ENCODE measurements at regions not wholly inside any gene's neighbourhood (a gene's known extent, or its start where the extent isn't known, plus 50 kb on each side); places are given as distances from the start of the nearest gene placed in this dataset.

DNA sequence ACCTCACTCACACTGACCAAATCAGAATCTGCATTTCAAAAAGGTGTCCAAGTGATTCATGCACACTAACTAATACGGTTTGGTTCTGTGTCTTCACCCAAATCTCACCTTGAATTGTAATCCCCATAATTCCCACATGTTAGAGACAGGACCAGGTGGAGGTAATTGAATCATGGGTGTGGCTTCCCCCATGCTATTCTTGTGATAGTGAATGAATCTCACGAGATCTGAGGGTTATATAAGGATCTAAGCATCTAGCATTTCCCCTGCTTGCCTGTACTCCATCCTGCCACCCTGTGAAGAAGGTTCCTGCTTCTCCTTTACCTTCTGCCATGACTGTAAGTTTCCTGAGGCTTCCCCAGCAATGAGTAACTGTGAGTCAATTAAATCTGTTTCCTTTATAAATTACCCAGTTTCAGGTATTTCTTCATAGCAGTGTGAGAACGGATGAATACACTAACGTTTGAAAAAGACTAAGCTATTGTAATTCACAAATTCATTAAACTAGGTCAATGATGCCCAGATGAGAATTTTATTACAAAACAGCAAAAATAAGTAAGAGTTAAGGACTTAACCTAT is 759.1 kb downstream of the GALC start:
- no peak for DNase-seq (ENCODE audit: low spot score)

DNA sequence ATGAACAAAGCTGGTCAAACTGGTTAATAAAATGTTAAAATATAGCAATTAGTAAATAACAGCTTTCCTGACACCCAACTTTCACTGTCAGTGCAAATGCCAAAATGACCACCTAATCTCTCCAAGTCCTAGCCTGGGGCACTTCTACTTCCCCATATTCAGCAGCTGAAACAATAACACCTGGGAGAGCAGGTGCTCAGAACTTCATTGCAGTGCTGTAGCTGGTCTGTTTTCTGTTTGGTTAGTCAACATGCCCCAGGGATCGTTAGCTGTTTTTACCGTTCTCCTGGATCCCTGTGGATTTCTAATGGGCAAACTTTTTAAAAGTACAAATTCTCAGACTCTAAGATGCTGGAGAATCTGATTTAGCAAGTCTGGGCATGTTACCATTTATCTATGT is 759.7 kb downstream of the GALC start:
- no peak for DNase-seq (ENCODE audit: low spot score)

DNA sequence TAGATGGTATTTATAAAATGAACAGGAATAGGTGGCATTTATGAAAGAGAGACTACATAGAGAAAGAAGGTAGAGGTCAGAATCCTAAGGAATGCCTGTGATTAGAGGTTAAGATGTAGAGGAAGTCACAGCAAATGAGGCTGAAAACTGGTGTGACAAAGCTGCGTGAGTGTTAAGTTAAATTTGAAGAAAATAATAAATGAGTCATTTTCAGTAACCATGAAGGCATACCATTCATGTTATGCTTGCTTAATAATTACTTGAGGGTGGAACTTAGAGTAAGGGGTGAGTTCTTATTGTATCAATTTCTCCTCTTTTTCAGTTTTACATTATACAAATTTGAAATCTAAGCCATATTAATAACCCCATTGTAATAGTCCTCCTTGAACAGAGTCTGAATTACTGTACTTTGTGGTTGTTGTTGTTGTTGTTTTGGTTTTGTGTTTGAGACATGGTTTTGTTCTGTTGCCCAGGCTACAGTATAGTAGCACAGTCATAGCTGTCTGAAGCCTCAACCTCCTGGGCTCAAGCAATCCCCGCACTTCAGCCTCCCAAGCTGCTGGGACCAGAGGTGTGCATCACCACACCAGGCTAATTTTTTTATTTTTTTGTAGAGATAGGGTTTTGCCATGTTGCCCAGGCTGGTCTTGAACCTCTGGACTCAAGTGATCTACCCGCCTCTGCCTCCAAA is 761.5 kb downstream of the GALC start:
- DNase-seq (ENCODE audit: low spot score), result no peak

DNA sequence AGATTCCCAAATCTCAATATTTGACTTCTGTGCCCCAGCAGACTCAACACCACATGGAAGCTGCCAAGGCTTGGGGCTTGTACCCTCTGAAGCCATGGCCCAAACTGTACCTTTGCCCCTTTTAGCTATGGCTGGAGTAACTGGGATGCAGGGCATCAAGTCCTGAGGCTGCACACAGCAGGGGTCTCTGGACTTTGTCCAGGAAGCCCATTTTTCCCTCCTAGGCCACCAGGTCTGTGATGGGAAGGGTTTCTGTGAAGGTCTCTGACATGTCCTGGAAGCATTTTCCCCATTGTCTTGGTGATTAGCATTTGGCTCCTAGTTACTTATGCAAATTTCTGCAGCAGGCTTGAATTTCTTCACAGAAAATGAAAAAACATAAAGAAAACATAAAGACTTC is 762.3 kb downstream of the GALC start:
- DNase-seq (ENCODE audit: low spot score), result no peak

DNA sequence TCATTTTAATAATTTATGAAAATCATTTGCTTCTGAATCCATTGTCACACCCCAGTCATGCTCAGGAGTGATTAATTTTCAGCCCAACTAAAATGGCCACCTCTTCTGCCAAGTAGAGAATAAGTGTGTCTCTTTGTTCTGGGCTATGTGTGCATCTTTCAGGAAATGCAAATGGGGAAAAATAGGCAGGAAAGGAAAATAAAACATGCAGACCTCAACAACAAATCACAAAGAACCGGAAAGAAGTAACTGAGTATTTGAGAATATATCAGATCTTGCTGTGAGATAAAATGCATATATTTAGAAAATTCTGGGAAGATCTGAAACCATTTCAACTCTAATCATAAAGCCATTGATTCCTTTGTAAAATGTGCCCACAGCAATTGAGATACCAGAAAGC is 763.9 kb downstream of the GALC start:
- DNase-seq (ENCODE audit: low spot score), result no peak

DNA sequence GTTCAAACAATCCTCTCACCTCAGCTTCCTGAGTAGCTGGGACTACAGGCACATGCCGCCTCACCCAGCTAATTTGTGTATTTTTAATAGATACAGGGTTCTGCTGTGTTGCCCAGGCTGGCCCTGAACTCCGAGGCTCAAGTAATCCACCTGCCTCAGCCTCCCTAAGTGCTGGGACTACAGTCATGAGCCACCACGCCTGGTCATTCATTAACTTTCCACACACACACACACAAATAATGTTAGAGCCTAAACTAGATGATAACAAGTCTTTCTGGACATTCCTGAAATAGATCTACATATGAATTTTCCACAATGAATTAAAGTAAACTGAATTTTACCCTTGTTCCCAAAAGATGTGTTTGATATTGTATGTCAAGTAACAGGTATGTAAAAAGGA is 776.0 kb downstream of the GALC start:
- DNase-seq (ENCODE audit: low spot score), result no peak

DNA sequence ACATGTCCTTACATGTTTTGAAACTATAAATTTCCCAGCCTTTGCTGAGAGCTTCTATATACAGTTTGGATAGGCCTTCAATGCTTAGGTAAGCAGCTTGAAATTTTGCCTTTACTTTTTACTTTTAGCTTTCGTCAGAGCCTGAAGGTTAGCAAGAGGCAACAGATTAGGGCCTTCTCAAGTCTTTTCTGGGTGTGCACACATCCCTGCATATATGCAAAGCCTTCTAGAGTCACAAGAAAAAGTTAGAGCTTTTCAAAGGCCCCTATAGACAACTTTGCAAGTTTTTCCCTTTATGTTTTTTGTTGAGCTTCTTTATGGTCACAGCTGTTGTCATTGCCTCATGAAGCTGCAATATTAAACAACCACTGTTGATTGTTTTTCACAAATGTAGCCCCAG is 778.4 kb downstream of the GALC start:
- no peak for DNase-seq (ENCODE audit: low spot score)

DNA sequence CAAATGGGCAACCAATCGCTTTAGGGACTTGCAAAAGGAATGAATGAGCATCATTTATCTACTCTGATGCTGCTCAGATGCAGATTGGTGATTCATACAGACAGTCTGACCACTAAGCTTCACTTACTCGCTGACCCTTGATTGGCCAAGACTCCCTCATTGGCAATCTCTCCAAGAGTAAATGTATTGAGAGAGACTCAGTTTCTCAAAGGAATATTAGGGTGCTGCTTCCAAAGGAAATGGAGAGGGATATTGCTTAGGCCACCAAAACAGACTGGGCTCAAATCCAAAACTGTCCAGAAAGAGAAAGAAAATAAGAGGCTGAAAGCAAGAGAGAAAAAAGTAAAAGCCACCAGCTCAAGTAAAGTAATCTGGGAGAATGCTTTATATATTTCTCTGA is 785.2 kb downstream of the GALC start:
- DNase-seq (ENCODE audit: low spot score), result no peak

DNA sequence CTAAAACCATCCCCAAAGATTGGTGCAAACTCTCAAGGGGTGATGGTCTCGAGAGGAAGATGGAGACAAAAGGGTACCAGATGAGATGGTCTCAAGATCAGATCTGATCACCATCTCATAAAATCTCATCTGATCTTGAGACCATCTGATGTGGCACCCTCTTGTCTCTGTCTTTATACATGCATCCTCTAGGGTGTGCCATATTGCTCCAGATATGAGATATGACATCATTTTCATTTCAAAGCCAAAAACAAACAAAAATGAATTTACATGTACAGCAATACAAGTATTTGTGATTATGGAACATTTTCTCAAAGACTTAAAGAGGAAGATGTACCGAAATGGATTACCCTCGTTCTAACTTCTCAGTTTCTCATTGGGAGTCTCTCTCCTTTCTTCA is 787.2 kb downstream of the GALC start:
- no peak for DNase-seq (ENCODE audit: low spot score)

DNA sequence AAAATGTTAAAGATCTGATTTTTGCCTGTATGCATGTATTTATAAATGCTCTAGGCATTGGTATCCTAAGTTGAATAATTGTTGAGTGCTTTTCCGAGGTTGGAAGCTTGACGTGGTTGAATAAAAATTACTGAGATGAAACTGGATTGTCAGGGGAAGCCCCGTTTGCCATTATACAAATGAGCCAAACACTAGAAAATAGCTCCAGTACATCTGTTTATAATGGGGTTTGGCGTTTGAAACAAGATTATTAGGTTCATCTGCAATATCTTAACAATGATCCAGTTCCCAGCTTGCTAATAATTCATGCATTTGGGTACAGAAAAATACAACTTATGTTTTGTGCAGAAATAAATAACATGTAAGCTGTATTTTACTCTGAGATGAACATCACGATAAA is 789.6 kb downstream of the GALC start:
- DNase-seq (ENCODE audit: low spot score), result no peak

DNA sequence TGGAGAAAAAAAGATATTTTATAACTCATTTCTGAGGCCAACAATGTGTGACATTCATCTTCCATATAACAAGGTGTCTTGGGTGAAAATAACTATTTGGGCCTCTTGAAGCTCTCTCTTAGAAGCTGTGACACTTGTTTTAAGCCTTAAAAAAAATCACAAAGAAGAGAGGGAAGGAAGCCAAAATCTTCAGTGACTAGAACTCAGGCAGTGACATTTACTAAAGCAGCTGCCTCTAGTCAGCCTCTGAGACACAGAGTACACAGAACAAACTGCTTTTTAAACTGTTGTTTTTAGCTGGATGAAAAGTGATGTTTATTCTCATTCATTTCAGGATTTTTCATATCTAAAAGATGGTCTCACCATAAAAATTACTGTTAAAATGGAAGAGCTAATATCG is 793.6 kb downstream of the GALC start:
- DNase-seq (ENCODE audit: low spot score), result no peak

DNA sequence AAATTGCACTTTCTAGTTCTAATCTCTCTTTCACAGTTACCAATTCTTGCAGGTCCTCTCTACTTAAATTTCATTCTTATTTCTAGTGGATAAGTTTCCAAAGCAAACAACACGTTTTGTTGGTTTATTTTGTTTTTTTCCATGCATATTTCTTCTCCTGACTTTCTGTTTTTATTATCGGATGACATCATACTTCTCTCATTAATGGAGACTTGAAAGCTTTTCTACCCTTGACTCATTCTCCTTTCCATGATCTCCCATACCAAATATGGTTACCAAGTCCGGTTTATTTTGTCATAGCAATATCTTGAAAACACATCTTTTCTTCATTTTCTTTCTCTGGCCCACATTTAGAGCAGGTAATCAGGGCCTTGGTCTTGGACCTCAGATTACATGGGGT is 796.5 kb downstream of the GALC start:
- no peak for DNase-seq (ENCODE audit: low spot score)

DNA sequence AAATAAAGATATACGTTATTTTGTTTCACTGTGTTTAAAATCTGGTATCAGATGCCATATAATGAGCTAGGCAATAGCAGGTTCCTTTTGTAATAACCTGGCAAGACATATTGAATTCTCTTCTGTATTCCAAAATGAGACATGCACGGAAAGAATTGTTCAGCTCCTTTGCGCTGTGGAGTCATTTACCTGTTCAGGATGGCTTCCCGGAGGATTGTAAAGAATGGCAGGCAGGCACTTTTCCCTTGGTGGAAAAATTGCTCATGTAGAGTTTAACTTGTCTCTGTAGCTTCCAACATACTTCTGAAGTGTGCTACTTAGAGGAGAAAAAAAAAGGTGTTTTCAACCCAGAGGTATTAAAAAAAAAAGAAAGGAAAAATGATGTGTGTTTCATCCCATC is 805.2 kb downstream of the GALC start:
- no peak for DNase-seq (ENCODE audit: low spot score)

DNA sequence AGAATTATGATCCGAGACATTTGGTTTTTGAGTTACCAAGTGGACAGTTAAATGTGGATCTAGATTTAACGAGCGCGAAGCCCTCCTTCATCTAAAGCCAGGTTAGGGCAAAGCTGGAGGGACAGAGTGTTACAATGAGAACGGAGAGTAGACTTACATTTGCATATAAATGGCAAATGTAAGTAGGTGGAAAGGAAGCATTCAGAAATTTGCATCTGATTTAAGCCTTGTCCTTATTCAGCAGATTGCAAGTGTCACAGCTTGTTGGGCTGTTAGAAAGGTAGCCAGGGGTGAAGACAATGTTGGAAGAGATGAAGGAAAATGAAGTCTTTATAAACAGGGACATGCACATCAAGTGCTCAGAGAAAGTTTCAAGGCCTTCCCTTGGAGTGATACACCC is 806.2 kb downstream of the GALC start:
- DNase-seq (ENCODE audit: low spot score), result no peak

DNA sequence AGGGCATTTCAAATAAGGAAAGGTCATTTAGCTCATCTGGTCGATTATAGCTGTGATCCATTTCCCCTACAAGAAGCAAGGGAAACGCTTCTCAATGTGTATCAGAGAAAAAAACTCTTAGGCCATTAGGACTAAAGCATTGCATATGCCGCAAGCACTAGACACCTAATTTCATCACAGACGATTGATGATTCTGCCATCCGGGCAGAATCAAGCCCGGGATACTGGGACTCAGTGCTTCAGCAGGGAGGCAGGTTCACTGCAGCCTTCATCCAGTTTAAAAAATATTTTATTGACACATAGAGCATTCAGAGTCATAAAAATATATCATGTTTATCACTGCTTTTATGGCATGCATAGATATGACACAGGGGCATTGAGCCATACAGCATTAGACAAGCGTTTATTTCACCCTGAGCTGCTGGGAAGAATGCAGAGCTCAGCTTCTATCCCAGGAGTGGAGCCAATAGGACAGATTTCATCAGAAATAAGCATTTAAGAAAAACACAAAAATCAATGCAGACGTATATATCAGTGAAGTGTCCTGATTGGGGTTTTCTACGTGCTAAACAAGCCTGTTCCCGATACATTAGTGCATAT is 806.9 kb downstream of the GALC start:
- DNase-seq (ENCODE audit: low spot score), result no peak

DNA sequence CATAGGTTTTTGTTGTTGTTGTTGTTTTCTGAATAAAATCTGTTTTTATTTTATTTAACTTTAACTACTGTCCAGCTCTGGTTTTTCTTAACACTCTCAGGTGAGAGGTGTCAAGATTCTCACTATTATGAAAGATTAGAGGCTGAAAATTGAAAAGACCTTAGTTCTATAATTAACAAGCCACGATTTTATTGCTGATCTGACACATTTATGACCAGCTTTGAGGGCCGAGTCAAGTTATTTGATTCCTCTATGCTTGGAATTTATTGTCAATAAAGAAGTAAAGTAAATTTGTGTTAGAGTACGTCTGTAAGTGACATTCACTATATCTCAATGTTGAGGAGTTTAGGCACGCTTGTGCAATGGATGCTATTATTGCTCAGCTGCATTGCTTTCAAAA is 808.8 kb downstream of the GALC start:
- DNase-seq (ENCODE audit: low spot score), result no peak

DNA sequence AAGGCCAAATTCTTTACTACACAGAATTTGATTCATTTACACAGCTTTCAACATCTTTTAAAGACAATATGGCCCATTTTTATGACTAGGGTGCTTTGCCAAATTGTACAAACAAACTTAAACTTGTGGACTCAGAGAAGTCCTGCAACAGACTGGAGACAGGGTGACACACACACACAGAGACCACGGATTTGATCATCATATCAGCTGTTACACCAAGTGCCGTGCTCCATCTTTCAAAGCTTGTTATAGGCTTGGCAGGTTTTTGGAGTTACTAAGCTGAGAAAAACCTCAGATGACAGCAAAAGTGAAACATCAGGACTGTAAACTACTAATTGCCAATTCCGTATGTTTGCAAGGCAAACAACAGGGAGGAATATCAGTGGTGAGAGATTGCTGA is 811.7 kb downstream of the GALC start:
- DNase-seq (ENCODE audit: low spot score), result no peak

DNA sequence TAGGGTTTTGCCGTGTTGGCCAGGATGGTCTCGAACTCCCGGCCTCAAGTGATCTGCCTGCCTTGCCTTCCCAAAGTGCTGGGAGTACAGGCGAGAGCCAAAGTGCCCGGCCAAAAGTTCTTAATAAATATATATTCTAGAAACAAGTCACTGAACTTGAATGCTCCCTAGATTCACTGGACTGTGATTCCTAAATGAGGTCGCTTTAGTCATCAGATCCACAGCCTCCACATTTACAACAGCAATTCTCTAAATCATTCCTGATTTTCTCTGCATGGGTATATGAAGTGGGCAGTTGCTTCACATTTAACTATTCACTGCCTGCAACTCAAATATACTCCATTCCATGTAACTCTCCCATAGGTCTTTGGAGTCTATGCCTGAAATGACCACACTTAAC is 813.0 kb downstream of the GALC start:
- no peak for DNase-seq (ENCODE audit: low spot score)

DNA sequence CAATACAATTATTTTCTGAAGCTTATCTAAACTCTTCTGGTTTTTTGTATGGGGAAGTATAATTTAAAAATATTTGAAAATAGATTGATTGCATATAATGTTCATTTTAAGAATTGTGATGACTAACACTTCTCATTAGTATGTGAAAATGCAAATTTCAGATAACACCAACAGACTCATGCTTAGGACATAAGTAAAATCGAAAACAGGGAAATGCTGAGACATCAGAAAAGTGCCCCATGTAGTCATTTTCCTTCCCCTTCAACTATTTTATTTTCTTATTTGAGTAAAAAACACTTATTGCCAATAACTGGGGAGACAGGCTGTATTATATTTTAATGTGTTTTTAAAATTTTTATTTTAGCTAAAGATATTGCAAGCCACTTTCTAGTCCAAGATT is 814.7 kb downstream of the GALC start:
- no peak for DNase-seq (ENCODE audit: low spot score)

DNA sequence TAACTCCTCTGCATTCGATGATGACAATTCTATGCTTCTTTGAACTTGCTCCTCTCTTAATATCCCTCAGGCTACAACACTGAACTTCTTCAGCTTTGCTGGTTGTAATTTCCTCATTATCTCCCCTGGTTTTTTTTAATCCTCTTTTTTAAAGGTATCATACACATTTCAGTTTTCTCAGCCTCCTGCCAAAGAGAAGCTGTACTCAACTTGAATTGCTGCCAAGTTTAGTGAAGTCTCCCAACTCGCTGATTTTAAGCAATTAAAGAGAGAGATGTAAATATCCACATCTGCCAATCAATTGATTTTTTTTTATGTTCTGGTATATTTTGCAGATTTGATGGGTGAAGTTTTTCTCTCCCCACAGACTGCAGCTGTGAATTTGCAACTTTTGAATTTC is 817.8 kb downstream of the GALC start:
- no peak for DNase-seq (ENCODE audit: low spot score)

DNA sequence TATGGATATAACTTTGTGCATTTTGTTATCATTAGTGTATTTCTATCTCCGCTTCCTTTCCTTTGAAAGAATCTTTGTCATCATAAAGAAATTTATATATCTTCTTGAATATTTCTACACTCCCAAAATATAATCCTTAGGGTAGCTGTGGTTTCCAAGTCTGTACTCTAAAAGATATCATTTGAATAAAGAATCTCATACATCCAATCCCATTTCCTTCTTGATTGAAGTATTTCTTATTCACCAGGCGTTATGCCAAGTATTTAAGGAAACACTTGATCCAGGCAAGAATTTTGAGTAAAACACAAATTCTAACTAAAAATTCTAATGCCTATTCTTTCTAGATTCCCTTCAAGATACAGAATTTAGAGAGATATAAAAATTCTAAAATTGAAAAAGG is 821.8 kb downstream of the GALC start:
- DNase-seq (ENCODE audit: low spot score), result no peak

DNA sequence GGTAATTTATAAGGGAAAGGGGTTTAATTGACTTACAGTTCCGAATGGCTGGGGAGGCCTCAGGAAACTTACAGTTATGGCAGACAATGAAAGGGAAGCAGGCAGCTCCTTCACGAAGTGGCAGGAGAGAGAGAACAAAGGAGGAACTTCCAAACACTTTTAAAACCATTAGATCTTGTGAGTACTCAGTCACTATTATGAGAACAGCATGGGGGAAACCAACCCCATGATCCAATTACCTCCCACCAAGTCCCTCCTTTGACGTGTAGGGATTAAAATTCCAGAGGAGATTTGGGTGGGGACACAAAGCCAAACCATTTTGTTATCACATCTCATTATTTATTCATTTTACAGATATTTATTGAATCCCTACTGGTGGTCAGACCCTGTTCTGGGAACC is 822.8 kb downstream of the GALC start:
- no peak for DNase-seq (ENCODE audit: low spot score)

DNA sequence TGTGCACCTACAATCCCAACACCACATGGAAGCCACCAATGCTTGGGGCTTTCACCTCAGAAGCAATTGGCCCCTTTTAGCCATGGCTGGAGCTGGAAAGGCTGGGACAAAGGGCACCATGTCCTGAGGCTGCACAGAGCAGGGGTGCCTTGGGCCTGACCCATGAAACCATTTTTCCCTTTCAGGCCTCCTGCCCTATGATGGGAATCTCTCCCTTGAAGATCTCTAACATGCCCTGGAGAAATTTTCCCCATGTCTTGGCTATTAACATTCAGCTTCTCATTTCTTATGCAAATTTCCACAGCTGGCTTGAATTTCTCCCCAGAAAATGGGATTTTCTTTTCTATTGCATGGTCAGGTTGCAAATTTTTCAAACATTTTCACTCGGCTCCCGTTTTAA is 823.6 kb downstream of the GALC start:
- DNase-seq (ENCODE audit: low spot score), result no peak

DNA sequence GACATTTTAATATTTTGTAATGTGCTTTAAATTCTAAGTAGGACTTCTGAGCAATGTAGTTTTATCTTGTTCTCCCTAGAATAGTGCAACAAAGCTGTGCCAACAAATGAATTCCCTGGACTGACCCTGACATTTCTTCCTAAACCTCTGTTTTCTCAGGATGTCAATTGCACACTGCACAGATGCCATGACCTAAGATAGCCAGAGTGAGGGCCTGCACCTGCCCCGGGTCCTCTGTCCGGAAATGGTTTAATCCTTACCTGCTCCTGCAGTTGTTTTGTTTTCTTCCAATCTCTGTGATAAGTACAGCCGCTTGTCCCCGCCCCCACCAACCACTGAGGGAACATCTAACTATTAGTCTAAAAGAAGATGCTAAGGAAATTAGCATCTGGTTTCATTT is 831.5 kb downstream of the GALC start:
- no peak for DNase-seq (ENCODE audit: low spot score)
